Parathyroid adenoma (tissue), 2 donors: ENCODE measurements at regions not wholly inside any gene's neighbourhood (a gene's known extent, or its start where the extent isn't known, plus 50 kb on each side); places are given as distances from the start of the nearest gene placed in this dataset.
"Not testable (repeated sequence)": the region's sequence is repeated elsewhere in the genome, so short reads cannot be mapped to it uniquely, and the experiment has no call there.

Source experiments
- H2AFZ ChIP-seq: fragments of 300-600 bp; sonication (generic); one replicate; pipeline ENCODE4 v1.7.0; 2017; ENCODE audit warnings: antibody characterized with exemption, mild to moderate bottlenecking
- H3K27ac ChIP-seq: fragments of 300-600 bp; sonication (generic); one replicate; pipeline ENCODE4 v1.7.0; 2017
- H3K27me3 ChIP-seq: fragments of 300-600 bp; sonication (generic); one replicate; pipeline ENCODE4 v1.7.0; 2017; ENCODE audit warnings: low read length; ENCODE audit not compliant: control insufficient read depth, insufficient read depth
- H3K36me3 ChIP-seq: fragments of 300-600 bp; sonication (generic); one replicate; pipeline ENCODE4 v1.7.0; 2017; ENCODE audit warnings: low read length; ENCODE audit not compliant: control insufficient read depth, insufficient read depth
- H3K4me1 ChIP-seq: fragments of 300-600 bp; sonication (generic); one replicate; pipeline ENCODE4 v1.7.0; 2017; ENCODE audit warnings: control low read depth
- H3K4me2 ChIP-seq: fragments of 300-600 bp; sonication (generic); one replicate; pipeline ENCODE4 v1.7.0; 2017; ENCODE audit warnings: low read length
- H3K4me3 ChIP-seq: fragments of 300-600 bp; sonication (generic); one replicate; pipeline ENCODE4 v1.7.0; 2017; ENCODE audit warnings: low read depth, low read length
- H3K79me2 ChIP-seq: fragments of 300-600 bp; sonication (generic); one replicate; pipeline ENCODE4 v1.7.0; 2017; ENCODE audit warnings: control low read depth
- H3K9ac ChIP-seq: fragments of 300-600 bp; sonication (generic); one replicate; pipeline ENCODE4 v1.7.0; 2017; ENCODE audit warnings: mild to moderate bottlenecking
- H3K9me3 ChIP-seq: fragments of 300-600 bp; sonication (generic); one replicate; pipeline ENCODE4 v1.7.0; 2017; ENCODE audit warnings: low read length; ENCODE audit not compliant: control insufficient read depth
- CTCF ChIP-seq: fragments of 300-600 bp; sonication (generic); IDR thresholded peaks from one replicate; pipeline ENCODE4 v1.7.0; 2017; ENCODE audit warnings: antibody characterized with exemption, mild to moderate bottlenecking
- donor health status: primary hyperparathyroidism.

DNA sequence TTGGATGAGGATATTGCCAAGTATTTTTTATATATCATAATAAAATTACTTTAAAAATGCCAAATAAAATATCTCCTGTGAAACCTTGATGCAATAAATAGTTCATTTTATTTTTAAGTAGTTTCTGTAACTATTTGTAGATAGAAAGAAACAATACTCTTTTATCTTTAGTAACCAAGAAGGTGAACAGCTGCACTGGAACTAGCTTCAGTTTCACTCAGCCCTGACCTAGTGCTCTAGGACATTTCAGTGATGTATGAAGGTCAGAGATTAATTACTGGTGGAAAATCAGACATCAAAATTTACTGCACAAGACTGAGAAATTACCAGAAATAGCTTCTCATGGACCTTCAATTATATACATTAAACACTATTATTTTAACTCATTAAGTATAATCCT, 1305.0 kb downstream of the CNTNAP5 start:
- Histone ChIP-seq H3K27ac (no peak overlapping the region), H2AFZ (no peak overlapping the region), H3K79me2 (no peaks in the 10 kb centered on the region), H3K9me3 (no peaks in the 10 kb centered on the region), H3K27me3 (no peaks in the 10 kb centered on the region), H3K36me3 (no peaks in the 10 kb centered on the region), H3K9ac (no peak overlapping the region), H3K4me3 (no peak overlapping the region), H3K4me1 (no peaks in the 10 kb centered on the region), H3K4me2 (no peak overlapping the region)
- no peak for TF ChIP-seq CTCF

DNA sequence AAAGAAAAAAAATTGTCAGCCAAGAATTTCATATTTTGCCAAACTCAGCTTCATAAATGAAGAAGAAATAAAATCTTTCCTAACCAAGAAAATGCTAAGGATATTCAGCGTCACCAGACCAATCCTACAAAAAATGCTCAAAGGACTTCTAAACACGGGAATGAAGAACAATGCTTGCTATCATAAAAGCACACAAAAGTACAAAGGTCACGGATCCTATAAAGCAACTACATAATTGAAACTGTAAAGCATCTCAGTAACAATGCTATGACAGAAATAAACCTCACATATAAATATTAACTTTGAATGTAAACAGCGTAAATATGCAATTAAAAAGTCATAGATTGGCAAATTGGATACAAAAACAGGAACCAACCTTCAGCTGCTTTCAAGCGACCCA, 1314.6 kb upstream of the GYPC start:
- no peaks in the 10 kb centered on the region for H3K4me1 ChIP-seq
- H2AFZ ChIP-seq: no peak overlapping the region
- no peak overlapping the region for H3K4me2 ChIP-seq
- H3K27ac ChIP-seq: no peak overlapping the region
- no peak overlapping the region for H3K4me3 ChIP-seq
- no peaks in the 10 kb centered on the region for H3K9me3 ChIP-seq
- H3K27me3 ChIP-seq: no peaks in the 10 kb centered on the region
- TF ChIP-seq CTCF: no peak
- H3K79me2 ChIP-seq: no peaks in the 10 kb centered on the region
- no peaks in the 10 kb centered on the region for H3K36me3 ChIP-seq
- no peak overlapping the region for H3K9ac ChIP-seq

DNA sequence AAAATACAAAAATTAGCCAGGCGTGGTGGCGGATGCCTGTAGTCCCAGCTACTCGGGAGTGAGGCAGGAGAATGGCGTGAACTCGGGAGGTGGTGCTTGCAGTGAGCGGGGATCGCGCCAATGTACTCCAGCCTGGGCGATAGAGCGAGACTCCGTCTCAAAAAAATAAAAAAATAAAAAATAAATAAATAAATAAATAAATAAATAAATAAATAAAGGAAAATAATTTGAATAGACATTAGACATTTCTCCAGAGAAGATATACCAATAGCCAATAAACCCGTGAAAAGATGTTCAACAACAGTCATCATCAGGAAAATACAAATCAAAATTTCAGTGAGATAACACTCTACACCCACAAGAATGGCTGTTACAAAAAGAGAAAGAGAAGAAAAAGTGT, 1302.4 kb upstream of the GYPC start:
- not testable (repeated sequence) for H3K27ac ChIP-seq

DNA sequence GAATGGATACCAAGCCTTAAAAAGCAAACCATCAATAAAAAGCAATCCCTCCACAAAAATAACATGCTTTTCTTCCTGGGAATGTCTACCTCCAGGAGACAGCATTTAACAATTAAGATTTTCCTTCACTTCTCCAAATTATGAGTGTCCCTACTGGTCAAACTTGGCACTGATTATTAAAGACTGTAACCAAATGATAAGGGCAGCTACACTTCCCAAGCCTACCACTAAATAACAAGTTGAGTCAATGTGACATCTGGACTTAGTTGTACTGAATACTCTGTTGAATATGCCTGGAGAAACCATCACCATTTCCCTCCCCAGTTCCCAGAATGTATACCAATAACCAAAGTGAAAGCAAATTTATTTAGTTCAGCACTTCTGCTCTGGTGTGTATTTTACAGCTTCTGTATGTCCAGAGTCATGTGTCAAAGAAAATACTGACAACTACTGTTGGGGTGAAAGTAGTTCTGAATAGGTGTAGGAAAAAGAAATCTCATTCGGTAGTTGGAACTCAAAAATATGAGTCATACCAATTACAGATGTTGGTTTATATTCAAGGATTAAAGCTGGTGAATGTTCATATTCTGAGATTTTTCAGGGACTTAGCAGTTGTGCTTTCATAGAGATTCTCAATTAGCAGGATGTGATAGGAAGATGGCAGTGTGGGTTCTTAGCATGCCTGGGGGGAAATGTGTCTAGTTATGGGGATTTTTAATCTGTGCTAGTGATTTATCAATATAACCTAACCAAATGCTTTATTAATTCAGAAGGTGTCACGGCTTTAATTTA, 1291.6 kb upstream of the GYPC start:
- Histone ChIP-seq H3K27me3 (no peaks in the 10 kb centered on the region), H3K4me1 (no peaks in the 10 kb centered on the region), H3K27ac (no peak overlapping the region), H3K79me2 (no peaks in the 10 kb centered on the region), H3K4me2 (no peak overlapping the region), H3K36me3 (no peaks in the 10 kb centered on the region), H3K4me3 (no peak overlapping the region), H3K9me3 (no peaks in the 10 kb centered on the region), H3K9ac (no peak overlapping the region), H2AFZ (no peak overlapping the region)
- TF ChIP-seq CTCF: no peak

More for the DNA sequence above, 1302.4 kb upstream of the GYPC start:
- not testable (repeated sequence) for H3K4me1 ChIP-seq, H3K4me2 ChIP-seq, H3K9me3 ChIP-seq, H3K4me3 ChIP-seq, H3K9ac ChIP-seq, H3K36me3 ChIP-seq, H3K79me2 ChIP-seq, H3K27me3 ChIP-seq, H2AFZ ChIP-seq

DNA sequence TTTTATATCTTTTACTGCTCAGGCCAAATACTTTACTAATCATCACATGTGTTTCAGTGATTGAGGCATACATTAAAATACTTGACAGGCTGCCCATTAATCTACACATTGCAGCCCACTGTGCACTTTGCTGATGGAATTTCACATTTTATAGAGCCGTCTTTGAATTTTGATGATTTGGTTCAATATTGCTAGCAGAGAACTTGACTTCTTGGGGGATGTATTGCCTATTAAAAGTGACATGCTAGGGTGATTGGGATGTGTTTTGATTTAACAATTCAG, 1291.0 kb upstream of the GYPC start:
- no peaks in the 10 kb centered on the region for H3K36me3 ChIP-seq
- H3K27ac ChIP-seq: no peak overlapping the region
- no peak for TF ChIP-seq CTCF
- H3K27me3 ChIP-seq: no peaks in the 10 kb centered on the region
- no peak overlapping the region for H3K4me2 ChIP-seq
- no peak overlapping the region for H3K9ac ChIP-seq
- H2AFZ ChIP-seq: no peak overlapping the region
- H3K79me2 ChIP-seq: no peaks in the 10 kb centered on the region
- no peaks in the 10 kb centered on the region for H3K9me3 ChIP-seq
- no peak overlapping the region for H3K4me3 ChIP-seq
- H3K4me1 ChIP-seq: no peaks in the 10 kb centered on the region
